Suprapubic skin (tissue), 4 donors: ENCODE measurements at regions not wholly inside any gene's neighbourhood (a gene's known extent, or its start where the extent isn't known, plus 50 kb on each side); places are given as distances from the start of the nearest gene placed in this dataset.

Experiments used
- DNase-seq, 2 donors: peaks; one replicate each; pipeline ENCODE4 v3.0.0-alpha.2; 2019; ENCODE audit warnings: low spot score in 2 of 2
- H3K27ac ChIP-seq: fragments of 200-600 bp; sonication (generic); one replicate; pipeline ENCODE4 v1.5.1; 2019
- H3K27me3 ChIP-seq: fragments of 200-600 bp; sonication (generic); one replicate; pipeline ENCODE4 v1.5.1; 2019
- H3K36me3 ChIP-seq: fragments of 200-600 bp; sonication (generic); one replicate; pipeline ENCODE4 v1.5.1; 2019
- H3K4me1 ChIP-seq: fragments of 200-600 bp; sonication (generic); one replicate; pipeline ENCODE4 v1.5.1; 2019
- H3K4me3 ChIP-seq: fragments of 200-600 bp; sonication (generic); one replicate; pipeline ENCODE4 v1.5.1; 2019; ENCODE audit warnings: mild to moderate bottlenecking
- H3K9me3 ChIP-seq: fragments of 200-600 bp; sonication (generic); one replicate; pipeline ENCODE4 v1.5.1; 2019
- CTCF ChIP-seq, 2 donors: fragments of 200-600 bp in 1 of 2; fragments of 450-650 bp in 1 of 2; sonication (generic) in 1 of 2; IDR thresholded peaks; one replicate each; pipeline ENCODE4 v1.5.1; 2016 to 2019; ENCODE audit warnings: antibody characterized with exemption in 2 of 2, mild to moderate bottlenecking in 1 of 2, moderate library complexity in 1 of 2
- EP300 ChIP-seq: sonication (generic); formaldehyde crosslinking; IDR thresholded peaks from one replicate; pipeline ENCODE4 v1.6.1; 2017; ENCODE audit warnings: antibody characterized with exemption
- POLR2A ChIP-seq, 2 donors: fragments of 450-650 bp; IDR thresholded peaks; one replicate each; pipeline ENCODE4 v1.6.1; 2017; ENCODE audit warnings: antibody characterized with exemption in 2 of 2, mild to moderate bottlenecking in 2 of 2, moderate library complexity in 2 of 2
- POLR2AphosphoS5 ChIP-seq, 3 donors: sonication (generic); formaldehyde crosslinking; IDR thresholded peaks; one replicate each; pipeline ENCODE4 v1.6.1; 2017; ENCODE audit warnings: antibody characterized with exemption in 3 of 3
- WGBS: methylation state at CpG from one replicate; pipeline ENCODE4 v1.1.5; 2018; 5-methylcytosine and 5-hydroxymethylcytosine counted together

GRCh38 chr13:80558074-80558473 is 217.1 kb upstream of the SPRY2 start:
- Histone ChIP-seq H3K4me3 (no peak overlapping the region), H3K4me1 (no peaks in the 10 kb centered on the region), H3K9me3 (no peaks in the 10 kb centered on the region), H3K27ac (no peak overlapping the region), H3K27me3 (no peaks in the 10 kb centered on the region), H3K36me3 (no peaks in the 10 kb centered on the region)
- TF ChIP-seq POLR2AphosphoS5 (IDR thresholded peaks at IDR 0.05) (no peak), CTCF (IDR thresholded peaks at IDR 0.05) (no peak), EP300 (no peak), POLR2A (IDR thresholded peaks at IDR 0.05) (no peak)
- 70% methylated on average over 4 of the region's 4 CpGs for WGBS
- DNase-seq: no peak

GRCh38 chr13:80555796-80556678 is 215.1 kb upstream of the SPRY2 start:
- Histone ChIP-seq H3K27ac (no peak overlapping the region), H3K4me1 (peaks cover 7% of the 10 kb centered on the region), H3K36me3 (no peaks in the 10 kb centered on the region), H3K4me3 (no peak overlapping the region), H3K27me3 (no peaks in the 10 kb centered on the region), H3K9me3 (no peaks in the 10 kb centered on the region)
- DNase-seq: no peak
- 56% methylated on average over 5 of the region's 5 CpGs for WGBS
- TF ChIP-seq POLR2A (IDR thresholded peaks at IDR 0.05): no peak
- TF ChIP-seq EP300: no peak
- no peak for TF ChIP-seq POLR2AphosphoS5 (IDR thresholded peaks at IDR 0.05)
- TF ChIP-seq CTCF (IDR thresholded peaks at IDR 0.05): no peak

GRCh38 chr13:80552851-80553440 is 212.0 kb upstream of the SPRY2 start:
- Histone ChIP-seq H3K27me3 (no peaks in the 10 kb centered on the region), H3K4me1 (peaks cover 10% of the 10 kb centered on the region), H3K36me3 (no peaks in the 10 kb centered on the region), H3K4me3 (no peak overlapping the region), H3K27ac (no peak overlapping the region), H3K9me3 (no peaks in the 10 kb centered on the region)
- 64% methylated on average over 4 of the region's 4 CpGs for WGBS
- TF ChIP-seq POLR2A (IDR thresholded peaks at IDR 0.05) (no peak), EP300 (no peak), POLR2AphosphoS5 (IDR thresholded peaks at IDR 0.05) (no peak), CTCF (IDR thresholded peaks at IDR 0.05) (no peak)
- DNase-seq: no peak

- Histone ChIP-seq H3K36me3 (no peaks in the 10 kb centered on the region), H3K4me3 (no peak overlapping the region), H3K9me3 (no peaks in the 10 kb centered on the region), H3K27ac (no peak overlapping the region), H3K27me3 (no peaks in the 10 kb centered on the region), H3K4me1 (peaks cover 10% of the 10 kb centered on the region)
- TF ChIP-seq POLR2AphosphoS5 (IDR thresholded peaks at IDR 0.05) (no peak), EP300 (no peak), CTCF (IDR thresholded peaks at IDR 0.05) (no peak), POLR2A (IDR thresholded peaks at IDR 0.05) (no peak)
- no peak for DNase-seq
- 3% methylated on average over 1 of the region's 1 CpG for WGBS
These were observed 210.9 kb upstream of the SPRY2 start for GRCh38 chr13:80551650-80552497.
